Thyroid gland (tissue), 4 donors: ENCODE measurements at regions not wholly inside any gene's neighbourhood (a gene's known extent, or its start where the extent isn't known, plus 50 kb on each side); places are given as distances from the start of the nearest gene placed in this dataset.

Experiments used
- POLR2A ChIP-seq, 2 donors: fragments of 450-650 bp; IDR thresholded peaks; one replicate each; pipeline ENCODE4 v1.6.1; 2017; ENCODE audit warnings: antibody characterized with exemption in 2 of 2, mild to moderate bottlenecking in 2 of 2, moderate library complexity in 1 of 2
- TF ChIP-seq, protein P1 (sequence below), 6 experiments: fragments of 200-600 bp in 3 of 6; fragments of 450-650 bp in 3 of 6; sonication (generic) in 3 of 6; IDR thresholded peaks; one replicate each; pipeline ENCODE4 v1.5.1; 2016 to 2019; ENCODE audit warnings: antibody characterized with exemption in 6 of 6, mild to moderate bottlenecking in 2 of 6, inconsistent platforms in 1 of 6, moderate library complexity in 1 of 6

DNA sequence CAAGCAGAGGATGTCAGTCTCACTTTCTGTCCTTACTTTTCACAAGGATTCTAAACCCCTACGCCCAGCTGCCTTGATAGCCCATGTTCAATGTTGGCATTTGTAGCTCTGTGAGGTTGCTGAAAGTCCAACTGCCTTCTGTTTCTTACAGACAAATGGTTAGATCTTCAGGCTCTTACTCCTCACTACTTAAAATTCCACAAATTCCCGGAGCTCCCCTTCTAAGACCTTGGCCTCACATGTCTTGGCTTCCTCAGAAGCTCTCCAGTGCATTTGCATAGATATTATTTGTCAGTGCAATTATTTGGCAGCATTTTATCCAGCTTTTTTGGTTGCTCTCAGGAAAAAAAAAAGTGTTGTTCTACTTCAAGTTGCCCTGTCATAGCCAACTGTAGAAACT, 453.7 kb upstream of the CELF4 start:
- TF ChIP-seq, protein P1, sequence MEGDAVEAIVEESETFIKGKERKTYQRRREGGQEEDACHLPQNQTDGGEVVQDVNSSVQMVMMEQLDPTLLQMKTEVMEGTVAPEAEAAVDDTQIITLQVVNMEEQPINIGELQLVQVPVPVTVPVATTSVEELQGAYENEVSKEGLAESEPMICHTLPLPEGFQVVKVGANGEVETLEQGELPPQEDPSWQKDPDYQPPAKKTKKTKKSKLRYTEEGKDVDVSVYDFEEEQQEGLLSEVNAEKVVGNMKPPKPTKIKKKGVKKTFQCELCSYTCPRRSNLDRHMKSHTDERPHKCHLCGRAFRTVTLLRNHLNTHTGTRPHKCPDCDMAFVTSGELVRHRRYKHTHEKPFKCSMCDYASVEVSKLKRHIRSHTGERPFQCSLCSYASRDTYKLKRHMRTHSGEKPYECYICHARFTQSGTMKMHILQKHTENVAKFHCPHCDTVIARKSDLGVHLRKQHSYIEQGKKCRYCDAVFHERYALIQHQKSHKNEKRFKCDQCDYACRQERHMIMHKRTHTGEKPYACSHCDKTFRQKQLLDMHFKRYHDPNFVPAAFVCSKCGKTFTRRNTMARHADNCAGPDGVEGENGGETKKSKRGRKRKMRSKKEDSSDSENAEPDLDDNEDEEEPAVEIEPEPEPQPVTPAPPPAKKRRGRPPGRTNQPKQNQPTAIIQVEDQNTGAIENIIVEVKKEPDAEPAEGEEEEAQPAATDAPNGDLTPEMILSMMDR (IDR thresholded peaks at IDR 0.05): no peak
- TF ChIP-seq POLR2A (IDR thresholded peaks at IDR 0.05): no peak
